GM18951 (cell line): ENCODE measurements at regions not wholly inside any gene's neighbourhood (a gene's known extent, or its start where the extent isn't known, plus 50 kb on each side); places are given as distances from the start of the nearest gene placed in this dataset.

Source experiments
- POLR2A ChIP-seq: IDR thresholded peaks from 4 replicates; pipeline ENCODE4 v1.6.1; 2011; ENCODE audit warnings: mild to moderate bottlenecking; ENCODE audit not compliant: insufficient read length, insufficient read depth; ENCODE audit errors: extremely low read depth
- in situ Hi-C: fragments of 300-500 bp; cut with MboI; formaldehyde crosslinking; loops from one replicate; pipeline ENCODE4 v1.12.0; 2022; ENCODE audit warnings: low sequenced_read_pairs, mixed read lengths, inconsistent platforms; ENCODE audit not compliant: unreplicated experiment

- TF ChIP-seq POLR2A = no peak
- in situ Hi-C loops = no loop called here
These were observed 57.5 kb upstream of the SLC4A11 start for GRCh38 chr20:3296261-3297078.
